ENCODE measurements at regions not wholly inside any gene's neighbourhood (a gene's known extent, or its start where the extent isn't known, plus 50 kb on each side); places are given as distances from the start of the nearest gene placed in this dataset.
A peak's percentile ranks its signal among the peaks of the same experiment; 100 is the strongest.

DNA sequence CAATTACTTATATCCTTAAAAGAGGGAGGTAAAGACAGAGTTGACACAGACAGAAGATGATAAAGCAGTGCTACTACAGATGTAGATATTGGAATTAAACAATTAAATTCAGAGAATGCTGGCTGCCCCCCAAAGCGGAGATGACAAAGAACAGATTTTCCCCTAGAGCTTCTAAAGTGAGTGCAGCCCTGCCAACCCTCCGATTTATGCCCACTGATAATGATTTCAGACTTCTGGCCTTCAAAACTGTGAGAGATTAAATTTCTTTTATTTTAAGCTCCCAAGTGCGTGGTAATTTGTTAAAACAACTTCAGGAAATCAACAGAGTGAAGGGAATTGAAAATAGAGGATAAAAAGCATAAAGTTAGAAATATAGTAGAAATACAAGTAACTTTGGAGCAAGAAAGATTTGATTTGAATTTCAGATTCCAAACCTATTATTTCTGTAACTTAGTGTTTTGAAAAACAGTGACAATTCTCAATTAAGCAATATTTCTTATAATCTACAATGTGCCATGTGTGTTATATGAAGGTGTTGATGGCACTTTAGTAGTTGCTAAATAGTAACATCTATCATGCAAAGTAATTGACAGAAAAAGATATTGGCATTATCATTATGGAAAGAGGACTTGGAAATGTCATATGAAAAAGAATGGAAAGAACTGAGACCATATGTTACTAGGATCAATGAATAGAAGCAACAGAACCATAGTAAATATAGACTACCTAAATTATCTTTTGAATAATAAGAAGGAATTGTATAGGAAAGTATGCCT is 946.4 kb upstream of the PTPRD start:
- no peak for TF ChIP-seq GATA3 (IDR thresholded peaks at IDR 0.05; ENCODE audit: low read depth, low read length)
- TF ChIP-seq GATA2 (IDR thresholded peaks at IDR 0.05; ENCODE audit: low read depth, low read length): 0 out of 2 replicates have a peak, but pooled peaks have one; percentile 41

- TF ChIP-seq GATA3 (IDR thresholded peaks at IDR 0.05; ENCODE audit: low read depth, low read length) (no peak), GATA2 (IDR thresholded peaks at IDR 0.05; ENCODE audit: low read depth, low read length) (no peak)
Observed at GRCh38 chr9:11577522-11577921, 964.7 kb upstream of the PTPRD start.

GRCh38 chr9:11595756-11596155 is 983.0 kb upstream of the PTPRD start:
- TF ChIP-seq GATA2 (IDR thresholded peaks at IDR 0.05; ENCODE audit: low read depth, low read length): no peak
- no peak for TF ChIP-seq GATA3 (IDR thresholded peaks at IDR 0.05; ENCODE audit: low read depth, low read length)

- TF ChIP-seq GATA3 (IDR thresholded peaks at IDR 0.05; ENCODE audit: low read depth, low read length) (no peak), GATA2 (IDR thresholded peaks at IDR 0.05; ENCODE audit: low read depth, low read length) (no peak)
Observed at GRCh38 chr9:11618241-11618805, 1005.5 kb upstream of the PTPRD start.

- no peak for TF ChIP-seq GATA3 (IDR thresholded peaks at IDR 0.05; ENCODE audit: low read depth, low read length)
- no peak for TF ChIP-seq GATA2 (IDR thresholded peaks at IDR 0.05; ENCODE audit: low read depth, low read length)
Observed at GRCh38 chr9:11632691-11633090, 1019.9 kb upstream of the PTPRD start.

DNA sequence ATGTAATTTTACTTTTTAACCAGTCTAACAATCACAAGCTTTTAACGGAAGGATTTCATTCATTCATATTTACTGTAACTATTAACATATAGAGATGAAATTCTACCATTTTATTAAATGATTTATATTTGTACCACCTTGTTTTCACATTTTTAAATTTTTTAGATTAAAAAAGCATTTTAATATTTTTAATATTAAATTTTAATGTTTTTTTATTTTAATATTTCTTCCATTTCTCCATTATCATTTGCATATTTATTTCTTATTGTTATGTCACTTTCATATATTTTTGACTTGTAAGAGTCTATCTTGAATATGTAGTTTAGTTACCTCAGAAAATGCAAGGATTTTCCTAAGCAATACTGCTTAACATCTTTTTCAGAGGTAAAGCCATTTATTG is 1034.0 kb upstream of the PTPRD start:
- TF ChIP-seq GATA2 (IDR thresholded peaks at IDR 0.05; ENCODE audit: low read depth, low read length) (no peak), GATA3 (IDR thresholded peaks at IDR 0.05; ENCODE audit: low read depth, low read length) (no peak)

- TF ChIP-seq GATA2 (IDR thresholded peaks at IDR 0.05; ENCODE audit: low read depth, low read length): no peak
- no peak for TF ChIP-seq GATA3 (IDR thresholded peaks at IDR 0.05; ENCODE audit: low read depth, low read length)
Observed at GRCh38 chr9:11653867-11654266, 1039.3 kb upstream of the TYRP1 start.

- no peak for TF ChIP-seq GATA2 (IDR thresholded peaks at IDR 0.05; ENCODE audit: low read depth, low read length)
- TF ChIP-seq GATA3 (IDR thresholded peaks at IDR 0.05; ENCODE audit: low read depth, low read length): no peak
Observed at GRCh38 chr9:11663913-11664312, 1029.3 kb upstream of the TYRP1 start.

DNA sequence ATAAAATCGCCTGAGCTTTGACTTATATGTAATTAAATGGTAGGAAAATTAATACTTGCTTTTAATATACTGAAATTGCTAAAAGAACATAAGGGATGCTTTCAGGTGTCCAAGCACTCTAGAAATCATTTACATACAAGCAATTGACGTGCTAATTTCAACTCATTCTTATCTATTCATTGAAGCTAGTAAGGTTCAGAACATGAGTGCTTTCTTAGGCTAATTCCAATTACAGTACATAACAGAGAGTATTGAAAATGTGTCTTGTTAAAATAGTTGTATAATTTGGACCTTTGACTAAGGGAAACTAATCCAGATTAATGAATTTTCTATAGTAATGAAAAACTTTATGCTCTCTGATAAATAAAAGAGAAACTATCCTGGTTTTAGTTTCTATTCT is 1016.4 kb upstream of the TYRP1 start:
- TF ChIP-seq GATA3 (IDR thresholded peaks at IDR 0.05; ENCODE audit: low read depth, low read length) (no peak), GATA2 (IDR thresholded peaks at IDR 0.05; ENCODE audit: low read depth, low read length) (no peak)

GRCh38 chr9:11686733-11687132 is 1006.5 kb upstream of the TYRP1 start:
- TF ChIP-seq GATA3 (IDR thresholded peaks at IDR 0.05; ENCODE audit: low read depth, low read length) (no peak), GATA2 (IDR thresholded peaks at IDR 0.05; ENCODE audit: low read depth, low read length) (no peak)

- TF ChIP-seq GATA2 (IDR thresholded peaks at IDR 0.05; ENCODE audit: low read depth, low read length) (no peak), GATA3 (IDR thresholded peaks at IDR 0.05; ENCODE audit: low read depth, low read length) (no peak)
Observed at GRCh38 chr9:11697126-11697525, 996.1 kb upstream of the TYRP1 start.

DNA sequence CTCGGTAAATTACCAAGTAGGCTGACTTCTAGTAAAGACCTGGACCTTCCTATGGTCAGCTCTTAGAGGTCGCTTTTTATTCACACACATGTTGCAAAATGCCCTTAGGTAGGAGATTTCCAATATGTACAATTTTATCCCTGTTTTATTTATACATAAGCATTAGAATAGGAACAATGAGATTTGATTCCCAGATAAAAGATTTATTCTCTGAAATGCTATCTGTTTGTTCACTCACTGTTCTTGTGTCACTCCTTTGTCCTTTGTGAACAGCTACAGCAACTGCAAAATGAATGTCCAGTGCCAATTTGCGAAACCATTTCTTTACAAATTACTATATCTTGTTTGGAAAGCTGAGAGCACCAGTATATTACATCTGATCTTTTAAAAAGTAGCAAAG is 991.5 kb upstream of the TYRP1 start:
- TF ChIP-seq GATA3 (IDR thresholded peaks at IDR 0.05; ENCODE audit: low read depth, low read length) (no peak), GATA2 (IDR thresholded peaks at IDR 0.05; ENCODE audit: low read depth, low read length) (no peak)

DNA sequence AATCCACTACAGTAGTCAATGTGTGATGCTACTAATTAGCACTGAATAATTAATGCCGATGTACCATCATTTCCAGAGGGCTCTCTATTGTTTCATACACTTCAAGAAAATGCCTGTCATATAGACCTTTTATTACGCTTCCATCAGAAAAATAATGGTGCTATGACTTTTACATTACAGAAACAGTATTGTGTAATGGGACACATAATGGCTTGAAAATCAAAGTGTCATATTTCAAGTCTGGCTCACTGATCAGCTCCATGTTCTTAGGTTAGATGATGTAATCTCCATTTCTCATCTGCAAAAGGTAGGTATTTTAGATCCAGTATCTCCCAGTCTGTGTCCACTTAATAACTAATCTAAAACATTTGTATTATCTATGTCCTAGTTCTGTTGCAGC is 990.6 kb upstream of the TYRP1 start:
- TF ChIP-seq GATA2 (IDR thresholded peaks at IDR 0.05; ENCODE audit: low read depth, low read length): no peak
- no peak for TF ChIP-seq GATA3 (IDR thresholded peaks at IDR 0.05; ENCODE audit: low read depth, low read length)

- TF ChIP-seq GATA2 (IDR thresholded peaks at IDR 0.05; ENCODE audit: low read depth, low read length) (no peak), GATA3 (IDR thresholded peaks at IDR 0.05; ENCODE audit: low read depth, low read length) (no peak)
Observed at GRCh38 chr9:11708899-11709298, 984.3 kb upstream of the TYRP1 start.

DNA sequence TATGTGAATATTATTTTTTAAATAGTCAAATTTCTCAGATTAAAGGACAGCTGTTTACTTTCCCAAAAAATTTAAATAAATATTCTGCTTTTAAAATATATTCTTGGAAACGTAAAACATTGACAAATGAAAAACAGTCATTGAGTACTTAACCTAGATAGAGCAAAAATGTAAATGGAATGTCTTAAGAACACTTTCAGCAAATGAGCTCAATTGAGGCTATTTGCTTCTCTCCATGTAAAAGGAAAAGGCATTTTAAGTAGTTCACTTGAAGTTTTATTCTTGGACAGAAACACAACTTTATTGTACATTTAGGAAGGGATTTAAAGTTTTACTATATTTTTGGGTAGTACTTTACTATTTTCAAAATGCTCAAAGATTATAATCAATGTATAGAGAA is 983.6 kb upstream of the TYRP1 start:
- TF ChIP-seq GATA3 (IDR thresholded peaks at IDR 0.05; ENCODE audit: low read depth, low read length) (no peak), GATA2 (IDR thresholded peaks at IDR 0.05; ENCODE audit: low read depth, low read length) (no peak)
